Activated B cell treated with CpG ODN at 0.5 μM for 24 hours (primary cell): ENCODE measurements at regions not wholly inside any gene's neighbourhood (a gene's known extent, or its start where the extent isn't known, plus 50 kb on each side); places are given as distances from the start of the nearest gene placed in this dataset.

Source experiments
- ATAC-seq: fragments of 200-7000 bp; cut with Tn5 transposase; one replicate; pipeline ENCODE4 v1.10.0; 2021; ENCODE audit warnings: low read depth, mild to moderate bottlenecking, moderate library complexity
- CTCF ChIA-PET: fragments of 350-600 bp; sonication (Branson Sonifier 250); formaldehyde crosslinking; loops from one replicate; lab custom pipeline; 2021; ENCODE audit warnings: antibody characterized with exemption; lab: Charles Lee
- POLR2A ChIA-PET: fragments of 350-600 bp; sonication (Branson Sonifier 250); formaldehyde crosslinking; loops from one replicate; lab custom pipeline; 2021; ENCODE audit warnings: antibody characterized with exemption; lab: Charles Lee
- DNase-seq: peaks from one replicate; pipeline ENCODE4 v3.0.0; 2022
- H3K27ac Mint-ChIP-seq: one replicate; pipeline ENCODE4 v1.8.0; 2020; ENCODE audit warnings: mixed read lengths
- H3K27me3 Mint-ChIP-seq: one replicate; pipeline ENCODE4 v1.8.0; 2021; ENCODE audit warnings: mixed read lengths
- H3K36me3 Mint-ChIP-seq: one replicate; pipeline ENCODE4 v1.8.0; 2021; ENCODE audit warnings: low read depth, mixed read lengths
- H3K4me1 Mint-ChIP-seq: one replicate; pipeline ENCODE4 v1.8.0; 2021; ENCODE audit warnings: mixed read lengths
- H3K4me3 Mint-ChIP-seq: one replicate; pipeline ENCODE4 v1.8.0; 2020; ENCODE audit warnings: mild to moderate bottlenecking, mixed read lengths
- H3K9me3 Mint-ChIP-seq: one replicate; pipeline ENCODE4 v1.8.0; 2020; ENCODE audit warnings: mixed read lengths
- intact Hi-C: fragments of 100-400 bp; cut with micrococcal nuclease; formaldehyde crosslinking; loops from one replicate; pipeline ENCODE4 v1.15.1; 2024
- TF ChIP-seq, protein P1 (sequence below): fragments of 200-600 bp; IDR thresholded peaks from one replicate; pipeline ENCODE4 v1.8.0; 2022; ENCODE audit warnings: antibody characterized with exemption, mild to moderate bottlenecking

DNA sequence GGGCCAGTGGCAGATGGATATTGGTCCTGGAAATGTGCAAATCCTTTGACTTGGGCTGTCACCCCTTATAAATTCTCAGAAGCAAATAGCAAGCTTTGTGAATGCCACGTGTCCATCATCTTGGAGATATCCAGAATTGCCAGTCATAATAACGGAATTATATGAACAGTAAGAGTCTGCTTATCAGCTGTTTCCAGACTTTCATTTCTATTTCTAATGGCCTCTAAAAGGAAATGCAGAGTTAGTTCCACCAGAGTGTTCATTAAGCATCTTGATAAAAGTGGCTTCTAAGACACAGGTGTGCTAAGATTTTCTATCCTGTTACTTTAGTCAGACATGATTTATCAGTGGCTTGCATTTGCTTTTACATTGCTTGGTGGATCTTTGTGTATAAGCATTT lies 87.4 kb downstream of the RAMP3 start:
- Mint-ChIP-seq H3K4me1 (no peaks in the 10 kb centered on the region), H3K4me3 (no peak overlapping the region), H3K27me3 (peaks cover 23% of the 10 kb centered on the region), H3K9me3 (peaks cover 3% of the 10 kb centered on the region), H3K36me3 (no peaks in the 10 kb centered on the region), H3K27ac (no peak overlapping the region)
- TF ChIP-seq, protein P1, sequence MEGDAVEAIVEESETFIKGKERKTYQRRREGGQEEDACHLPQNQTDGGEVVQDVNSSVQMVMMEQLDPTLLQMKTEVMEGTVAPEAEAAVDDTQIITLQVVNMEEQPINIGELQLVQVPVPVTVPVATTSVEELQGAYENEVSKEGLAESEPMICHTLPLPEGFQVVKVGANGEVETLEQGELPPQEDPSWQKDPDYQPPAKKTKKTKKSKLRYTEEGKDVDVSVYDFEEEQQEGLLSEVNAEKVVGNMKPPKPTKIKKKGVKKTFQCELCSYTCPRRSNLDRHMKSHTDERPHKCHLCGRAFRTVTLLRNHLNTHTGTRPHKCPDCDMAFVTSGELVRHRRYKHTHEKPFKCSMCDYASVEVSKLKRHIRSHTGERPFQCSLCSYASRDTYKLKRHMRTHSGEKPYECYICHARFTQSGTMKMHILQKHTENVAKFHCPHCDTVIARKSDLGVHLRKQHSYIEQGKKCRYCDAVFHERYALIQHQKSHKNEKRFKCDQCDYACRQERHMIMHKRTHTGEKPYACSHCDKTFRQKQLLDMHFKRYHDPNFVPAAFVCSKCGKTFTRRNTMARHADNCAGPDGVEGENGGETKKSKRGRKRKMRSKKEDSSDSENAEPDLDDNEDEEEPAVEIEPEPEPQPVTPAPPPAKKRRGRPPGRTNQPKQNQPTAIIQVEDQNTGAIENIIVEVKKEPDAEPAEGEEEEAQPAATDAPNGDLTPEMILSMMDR: no peak
- ChIA-PET POLR2A (no interaction called here), CTCF (interaction anchor here (0.8 kb wide), 1 partner anchor 15 kb away, joined by 3 read pairs; no protein-coding TSS in a partner anchor)
- ATAC-seq (no peak), DNase-seq (no peak)
- intact Hi-C loops: no loop called here

DNA sequence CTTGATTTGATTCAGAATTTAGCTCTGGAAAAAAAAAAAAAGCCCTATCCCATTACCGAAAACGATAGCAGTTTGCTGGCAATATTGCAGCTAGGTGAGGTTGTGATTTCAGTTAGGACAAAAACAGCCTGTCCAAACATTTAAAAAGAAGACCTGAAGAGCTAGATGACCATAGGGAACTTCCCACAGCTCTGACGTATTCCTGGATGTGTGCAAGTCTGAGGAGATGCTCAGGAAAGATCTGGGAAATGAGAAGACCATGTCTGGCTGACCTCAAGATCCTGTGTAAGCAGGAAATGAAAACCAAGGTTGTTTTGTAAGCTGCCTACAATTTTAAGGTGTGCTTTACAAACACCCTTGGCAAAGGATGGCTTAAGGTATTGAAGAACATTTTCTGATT lies 88.7 kb downstream of the RAMP3 start:
- POLR2A ChIA-PET: no interaction called here
- CTCF ChIA-PET: no interaction called here

DNA sequence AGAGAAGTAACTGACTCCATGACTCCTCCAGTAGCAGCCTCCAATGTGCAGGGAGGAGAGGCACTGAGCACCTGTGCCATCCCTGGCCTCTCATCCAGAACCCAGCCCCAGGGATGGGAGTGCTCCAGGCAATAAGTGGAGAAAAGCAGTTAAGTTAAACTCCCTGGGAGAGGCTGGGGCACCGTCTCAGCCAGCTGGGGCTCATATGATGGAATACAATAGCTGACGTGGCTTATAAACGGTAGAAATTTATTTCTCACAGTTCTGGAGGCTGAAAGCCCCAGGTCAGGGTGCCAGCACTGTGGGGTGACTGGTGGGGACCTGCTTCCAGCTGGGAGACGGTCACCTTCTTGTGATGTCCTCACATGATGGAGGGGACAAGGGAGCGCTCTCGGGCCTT lies 94.7 kb downstream of the RAMP3 start:
- Mint-ChIP-seq H3K27ac (no peak overlapping the region), H3K27me3 (peaks cover 28% of the 10 kb centered on the region), H3K4me1 (no peaks in the 10 kb centered on the region), H3K36me3 (no peaks in the 10 kb centered on the region), H3K9me3 (peaks cover 2% of the 10 kb centered on the region), H3K4me3 (no peak overlapping the region)
- TF ChIP-seq, protein P1: no peak
- CTCF ChIA-PET: no interaction called here
- intact Hi-C loops: no loop called here
- POLR2A ChIA-PET: no interaction called here
- DNase-seq: no peak
- no peak for ATAC-seq

More for the DNA sequence above, 88.7 kb downstream of the RAMP3 start:
- Mint-ChIP-seq H3K9me3 (peaks cover 3% of the 10 kb centered on the region), H3K4me1 (no peaks in the 10 kb centered on the region), H3K27me3 (peaks cover 18% of the 10 kb centered on the region), H3K4me3 (no peak overlapping the region), H3K27ac (no peak overlapping the region), H3K36me3 (no peaks in the 10 kb centered on the region)
- ATAC-seq: no peak
- TF ChIP-seq, protein P1: no peak
- intact Hi-C loops: no loop called here
- DNase-seq: no peak

DNA sequence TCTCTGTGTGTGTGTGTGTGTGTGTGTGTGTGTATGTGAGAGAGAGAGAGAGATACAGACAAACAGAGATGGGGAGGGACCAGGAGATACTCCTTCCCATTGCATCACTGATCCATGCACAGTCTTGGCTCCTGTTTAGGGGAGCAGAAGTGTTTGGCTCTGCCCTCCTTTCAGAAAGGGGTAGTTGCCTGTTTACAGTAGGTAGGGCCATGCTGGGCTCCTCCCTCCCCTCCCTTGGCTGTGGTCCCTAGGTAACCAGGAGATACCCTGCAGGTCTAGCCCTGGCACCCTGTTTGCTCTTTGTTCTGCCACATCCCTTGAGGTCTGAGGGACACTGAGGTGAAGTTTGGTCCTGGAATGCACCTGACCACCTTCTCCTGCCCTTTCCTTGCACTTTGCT lies 95.3 kb downstream of the RAMP3 start:
- POLR2A ChIA-PET: no interaction called here
- DNase-seq (no peak), ATAC-seq (no peak)
- Mint-ChIP-seq H3K9me3 (no peaks in the 10 kb centered on the region), H3K36me3 (no peaks in the 10 kb centered on the region), H3K27me3 (peaks cover 24% of the 10 kb centered on the region), H3K4me1 (no peaks in the 10 kb centered on the region), H3K27ac (no peak overlapping the region), H3K4me3 (no peak overlapping the region)
- intact Hi-C loops: no loop called here
- CTCF ChIA-PET: no interaction called here
- TF ChIP-seq, protein P1: no peak

DNA sequence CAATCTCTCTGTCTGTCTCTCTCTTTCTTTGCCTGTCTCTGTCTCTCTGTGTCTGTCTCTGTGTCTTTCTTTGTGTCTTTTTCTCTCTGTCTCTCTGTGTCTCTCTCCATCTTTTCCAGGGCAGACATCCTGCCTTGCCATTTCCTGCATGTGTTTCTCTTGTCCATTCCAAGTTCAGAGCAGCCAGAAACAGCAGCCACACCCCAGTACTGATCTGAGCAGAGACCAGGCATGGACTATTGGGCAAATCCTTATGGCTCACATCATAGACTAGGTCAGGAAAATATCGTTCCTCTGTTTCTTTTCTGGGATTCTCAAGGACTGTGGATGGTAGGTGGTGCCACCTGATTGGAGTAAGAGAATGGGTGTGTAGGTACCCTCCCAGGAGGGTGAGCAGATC lies 95.8 kb downstream of the RAMP3 start:
- Mint-ChIP-seq H3K9me3 (no peaks in the 10 kb centered on the region), H3K27ac (no peak overlapping the region), H3K4me1 (peaks cover 5% of the 10 kb centered on the region), H3K27me3 (peaks cover 29% of the 10 kb centered on the region), H3K4me3 (no peak overlapping the region), H3K36me3 (no peaks in the 10 kb centered on the region)
- intact Hi-C loops: no loop called here
- ATAC-seq: no peak
- ChIA-PET CTCF (no interaction called here), POLR2A (no interaction called here)
- TF ChIP-seq, protein P1: no peak
- no peak for DNase-seq
